Mucosa of descending colon (tissue), 3 donors: ENCODE measurements at regions not wholly inside any gene's neighbourhood (a gene's known extent, or its start where the extent isn't known, plus 50 kb on each side); places are given as distances from the start of the nearest gene placed in this dataset.

Experiments used
- ATAC-seq: fragments of 200-7000 bp; cut with Tn5 transposase; one replicate; pipeline ENCODE4 v1.9.1; 2020; ENCODE audit warnings: mild to moderate bottlenecking, moderate library complexity
- DNase-seq, 3 donors: peaks; one replicate each; pipeline ENCODE4 v3.0.0-alpha.2; 2020
- H3K36me3 ChIP-seq: fragments of 200-600 bp; one replicate; pipeline ENCODE4 v1.8.0; 2021; ENCODE audit warnings: low read depth, mild to moderate bottlenecking
- H3K4me1 ChIP-seq: fragments of 200-600 bp; one replicate; pipeline ENCODE4 v1.8.0; 2021; ENCODE audit warnings: low read depth, mild to moderate bottlenecking
- H3K4me3 ChIP-seq: fragments of 200-600 bp; one replicate; pipeline ENCODE4 v1.8.0; 2021; ENCODE audit warnings: mild to moderate bottlenecking
- H3K9me3 ChIP-seq: fragments of 200-600 bp; one replicate; pipeline ENCODE4 v1.8.0; 2021; ENCODE audit warnings: mild to moderate bottlenecking
- intact Hi-C, 2 donors: fragments of 100-400 bp; cut with DNase I in 1 of 2; cut with micrococcal nuclease in 1 of 2; formaldehyde crosslinking; loops; one replicate each; pipeline versions ENCODE4 v1.11.0 to v1.11.1; 2022; cut with DNase I, micrococcal nuclease
- TF ChIP-seq, protein P1 (sequence below): fragments of 200-600 bp; IDR thresholded peaks from one replicate; pipeline ENCODE4 v1.8.0; 2022; ENCODE audit warnings: antibody characterized with exemption, mild to moderate bottlenecking
- donor health status: DM: no; HTN: no; CAD: no; lungs with moderate emphysema.
- donor health status: DM: no; HTN: no; CAD: no.
- donor health status: DM: no; HTN: yes; CAD: no.

DNA sequence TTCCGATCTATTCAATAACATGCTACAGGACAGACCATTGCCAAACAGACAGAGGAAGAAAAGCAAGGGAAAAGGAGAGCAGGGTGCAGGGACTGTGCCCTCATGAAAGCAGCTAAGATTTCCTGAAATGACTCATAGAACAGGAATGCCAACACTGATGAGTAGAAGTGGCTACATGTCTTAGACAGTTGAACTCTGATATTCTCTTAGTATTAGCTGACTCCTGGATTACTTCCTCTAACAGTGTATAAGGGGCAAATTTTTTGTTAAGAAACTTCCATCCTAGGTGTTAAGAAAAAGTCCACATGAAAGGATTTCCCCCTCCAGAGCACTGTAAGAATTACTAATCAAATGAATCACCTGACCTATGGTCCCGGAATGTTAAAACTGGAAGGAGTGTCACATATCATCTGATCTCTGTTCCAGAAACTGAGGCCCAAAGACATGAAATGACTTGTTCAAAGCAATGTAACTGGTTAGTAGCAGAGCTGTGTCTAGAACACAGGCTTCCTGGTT lies 224.9 kb downstream of the IBTK start:
- DNase-seq (no peak), ATAC-seq (peak; percentile 96)
- TF ChIP-seq, protein P1, sequence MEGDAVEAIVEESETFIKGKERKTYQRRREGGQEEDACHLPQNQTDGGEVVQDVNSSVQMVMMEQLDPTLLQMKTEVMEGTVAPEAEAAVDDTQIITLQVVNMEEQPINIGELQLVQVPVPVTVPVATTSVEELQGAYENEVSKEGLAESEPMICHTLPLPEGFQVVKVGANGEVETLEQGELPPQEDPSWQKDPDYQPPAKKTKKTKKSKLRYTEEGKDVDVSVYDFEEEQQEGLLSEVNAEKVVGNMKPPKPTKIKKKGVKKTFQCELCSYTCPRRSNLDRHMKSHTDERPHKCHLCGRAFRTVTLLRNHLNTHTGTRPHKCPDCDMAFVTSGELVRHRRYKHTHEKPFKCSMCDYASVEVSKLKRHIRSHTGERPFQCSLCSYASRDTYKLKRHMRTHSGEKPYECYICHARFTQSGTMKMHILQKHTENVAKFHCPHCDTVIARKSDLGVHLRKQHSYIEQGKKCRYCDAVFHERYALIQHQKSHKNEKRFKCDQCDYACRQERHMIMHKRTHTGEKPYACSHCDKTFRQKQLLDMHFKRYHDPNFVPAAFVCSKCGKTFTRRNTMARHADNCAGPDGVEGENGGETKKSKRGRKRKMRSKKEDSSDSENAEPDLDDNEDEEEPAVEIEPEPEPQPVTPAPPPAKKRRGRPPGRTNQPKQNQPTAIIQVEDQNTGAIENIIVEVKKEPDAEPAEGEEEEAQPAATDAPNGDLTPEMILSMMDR = no peak
- H3K9me3 ChIP-seq = no peaks in the 10 kb centered on the region
- H3K4me1 ChIP-seq = no peaks in the 10 kb centered on the region
- no peak overlapping the region for H3K4me3 ChIP-seq
- intact Hi-C loops = no loop called here
- H3K36me3 ChIP-seq = no peaks in the 10 kb centered on the region

DNA sequence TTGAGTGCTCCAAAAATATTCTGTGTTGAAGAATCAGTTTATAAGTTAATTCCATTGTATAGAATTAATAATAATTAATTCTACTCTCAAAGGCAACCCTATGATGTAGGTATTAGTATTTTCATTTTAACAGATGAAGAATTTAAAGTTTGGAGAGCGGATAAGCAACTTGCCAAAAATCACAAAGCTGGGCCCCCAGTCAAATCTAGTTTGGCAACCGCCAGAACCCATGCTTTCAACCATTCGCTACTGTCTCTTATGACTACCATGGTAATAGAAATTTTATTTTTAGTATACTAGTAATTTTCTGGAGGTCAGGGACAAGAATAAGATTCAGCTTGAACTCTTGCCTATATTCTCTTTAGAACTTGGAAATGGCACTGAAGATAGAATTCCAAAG lies 229.8 kb downstream of the IBTK start:
- no peaks in the 10 kb centered on the region for H3K36me3 ChIP-seq
- H3K4me3 ChIP-seq = no peak overlapping the region
- ATAC-seq (no peak), DNase-seq (no peak)
- no peaks in the 10 kb centered on the region for H3K4me1 ChIP-seq
- no peaks in the 10 kb centered on the region for H3K9me3 ChIP-seq
- intact Hi-C loops = no loop called here
- TF ChIP-seq, protein P1 = no peak

DNA sequence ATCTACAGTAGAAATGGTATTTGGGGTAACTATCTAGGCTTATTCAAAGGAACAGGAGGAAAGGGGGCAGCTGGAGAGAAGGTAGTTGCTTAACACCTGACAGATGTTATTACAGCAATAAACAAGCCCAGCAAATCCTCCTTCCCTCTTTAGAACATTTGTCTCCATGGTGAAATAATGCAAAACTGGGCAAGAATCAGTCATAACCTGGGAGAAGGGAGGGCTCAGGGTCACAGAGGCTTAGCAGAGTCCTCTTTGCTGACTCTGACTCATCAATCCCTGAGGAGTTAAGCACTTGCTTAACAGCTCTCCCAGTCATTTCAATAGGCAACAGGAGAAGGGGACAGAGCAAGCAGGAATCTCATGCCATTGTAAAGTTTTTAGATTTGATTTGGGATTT lies 230.3 kb downstream of the IBTK start:
- no peaks in the 10 kb centered on the region for H3K36me3 ChIP-seq
- ATAC-seq (peak; percentile 91), DNase-seq (no peak)
- H3K4me1 ChIP-seq = no peaks in the 10 kb centered on the region
- no peak overlapping the region for H3K4me3 ChIP-seq
- TF ChIP-seq, protein P1 = no peak
- intact Hi-C loops = no loop called here
- H3K9me3 ChIP-seq = no peaks in the 10 kb centered on the region

DNA sequence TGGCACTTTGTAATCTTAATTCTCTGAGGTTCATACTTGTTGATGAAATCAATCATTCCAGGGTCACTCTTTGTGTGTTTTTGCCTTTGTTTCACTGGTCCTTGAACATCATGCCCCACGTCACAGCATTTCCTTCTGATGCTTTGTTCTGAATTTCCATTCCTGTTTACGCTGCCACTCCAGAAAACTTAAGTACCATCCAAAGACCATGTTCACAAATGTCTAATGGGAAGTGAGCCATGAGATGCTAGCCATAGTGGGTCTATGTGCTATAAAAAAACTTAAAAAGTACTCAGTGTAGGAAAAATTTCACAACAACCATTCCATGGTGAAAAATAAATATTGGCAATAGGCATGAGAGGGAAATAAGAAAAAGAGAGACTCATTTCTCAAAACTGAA lies 232.0 kb downstream of the IBTK start:
- H3K4me3 ChIP-seq = no peak overlapping the region
- H3K36me3 ChIP-seq = no peaks in the 10 kb centered on the region
- H3K9me3 ChIP-seq = no peaks in the 10 kb centered on the region
- DNase-seq (no peak), ATAC-seq (no peak)
- no peaks in the 10 kb centered on the region for H3K4me1 ChIP-seq
- TF ChIP-seq, protein P1 = no peak
- intact Hi-C loops = no loop called here

DNA sequence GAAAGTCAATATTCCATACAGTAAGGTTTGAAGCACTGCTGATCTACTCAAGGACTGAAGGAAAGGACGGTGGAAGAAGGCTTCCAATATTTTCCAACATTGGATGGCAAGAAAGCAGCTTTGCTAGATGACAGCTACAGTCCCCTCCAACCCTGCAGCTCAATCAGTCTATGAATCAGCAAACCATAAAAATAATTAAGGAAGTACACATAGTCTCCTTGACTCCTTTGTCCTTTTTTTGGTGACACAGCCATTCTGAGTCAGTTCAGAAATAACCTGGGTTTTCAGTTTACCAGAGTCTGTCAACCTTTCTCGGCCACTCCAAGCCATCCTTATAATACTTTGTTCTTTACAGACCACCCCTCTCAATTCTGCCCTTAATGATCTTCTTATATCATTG lies 232.5 kb downstream of the IBTK start:
- TF ChIP-seq, protein P1 = no peak
- ATAC-seq = no peak
- intact Hi-C loops = no loop called here
- DNase-seq = no peak
- Histone ChIP-seq H3K9me3 (no peaks in the 10 kb centered on the region), H3K4me1 (no peaks in the 10 kb centered on the region), H3K4me3 (no peak overlapping the region), H3K36me3 (no peaks in the 10 kb centered on the region)
